ENCODE measurements at regions not wholly inside any gene's neighbourhood (a gene's known extent, or its start where the extent isn't known, plus 50 kb on each side); places are given as distances from the start of the nearest gene placed in this dataset.

GRCh38 chr6:14401246-14401645 is 283.7 kb downstream of the CD83 start:
- Mint-ChIP-seq H3K36me3 (ENCODE audit: insufficient read depth) (peaks cover 11% of the 10 kb centered on the region), H3K4me3 (ENCODE audit: low read depth) (no peak overlapping the region), H3K27ac (no peak overlapping the region), H3K4me1 (ENCODE audit: low read depth) (peaks cover 10% of the 10 kb centered on the region), H3K27me3 (no peaks in the 10 kb centered on the region), H3K9me3 (ENCODE audit: low read depth) (peaks cover 11% of the 10 kb centered on the region)
- DNase-seq (ENCODE audit: low spot score, unreplicated experiment), result no peak
- no peak for TF ChIP-seq CTCF (IDR thresholded peaks at IDR 0.05; ENCODE audit: unreplicated experiment)

- Mint-ChIP-seq H3K9me3 (ENCODE audit: low read depth) (no peaks in the 10 kb centered on the region), H3K36me3 (ENCODE audit: insufficient read depth) (peaks cover 2% of the 10 kb centered on the region), H3K4me1 (ENCODE audit: low read depth) (peaks cover 37% of the 10 kb centered on the region), H3K27me3 (no peaks in the 10 kb centered on the region), H3K4me3 (ENCODE audit: low read depth) (no peak overlapping the region), H3K27ac (peak overlapping the region; percentile 8)
- TF ChIP-seq CTCF (IDR thresholded peaks at IDR 0.05; ENCODE audit: unreplicated experiment), result no peak
- no peak for DNase-seq (ENCODE audit: low spot score, unreplicated experiment)
Observed at GRCh38 chr6:14406614-14407331, 289.2 kb downstream of the CD83 start.

- Mint-ChIP-seq H3K27me3 (no peaks in the 10 kb centered on the region), H3K4me1 (ENCODE audit: low read depth) (peaks cover 37% of the 10 kb centered on the region), H3K4me3 (ENCODE audit: low read depth) (no peak overlapping the region), H3K9me3 (ENCODE audit: low read depth) (no peaks in the 10 kb centered on the region), H3K36me3 (ENCODE audit: insufficient read depth) (peaks cover 2% of the 10 kb centered on the region), H3K27ac (no peak overlapping the region)
- no peak for TF ChIP-seq CTCF (IDR thresholded peaks at IDR 0.05; ENCODE audit: unreplicated experiment)
- no peak for DNase-seq (ENCODE audit: low spot score, unreplicated experiment)
Observed at GRCh38 chr6:14408446-14408845, 290.9 kb downstream of the CD83 start.

- no peaks in the 10 kb centered on the region for H3K27me3 Mint-ChIP-seq
- TF ChIP-seq CTCF (IDR thresholded peaks at IDR 0.05; ENCODE audit: unreplicated experiment), result no peak
- H3K27ac Mint-ChIP-seq, result no peak overlapping the region
- H3K4me1 Mint-ChIP-seq (ENCODE audit: low read depth), result peaks cover 27% of the 10 kb centered on the region
- DNase-seq (ENCODE audit: low spot score, unreplicated experiment), result no peak
- peaks cover 8% of the 10 kb centered on the region for H3K9me3 Mint-ChIP-seq (ENCODE audit: low read depth)
- H3K4me3 Mint-ChIP-seq (ENCODE audit: low read depth), result no peak overlapping the region
- peaks cover 4% of the 10 kb centered on the region for H3K36me3 Mint-ChIP-seq (ENCODE audit: insufficient read depth)
Observed at GRCh38 chr6:14412026-14412425, 294.5 kb downstream of the CD83 start.

- Mint-ChIP-seq H3K27me3 (no peaks in the 10 kb centered on the region), H3K4me1 (ENCODE audit: low read depth) (peaks cover 7% of the 10 kb centered on the region), H3K4me3 (ENCODE audit: low read depth) (no peak overlapping the region), H3K36me3 (ENCODE audit: insufficient read depth) (peaks cover 13% of the 10 kb centered on the region), H3K27ac (no peak overlapping the region), H3K9me3 (ENCODE audit: low read depth) (peaks cover 19% of the 10 kb centered on the region)
- no peak for TF ChIP-seq CTCF (IDR thresholded peaks at IDR 0.05; ENCODE audit: unreplicated experiment)
- DNase-seq (ENCODE audit: low spot score, unreplicated experiment), result no peak
Observed at GRCh38 chr6:14415452-14415851, 297.9 kb downstream of the CD83 start.

Data from progenitor cell of endocrine pancreas (in vitro differentiated cells).